Neutrophil (primary cell): ENCODE measurements at regions not wholly inside any gene's neighbourhood (a gene's known extent, or its start where the extent isn't known, plus 50 kb on each side); places are given as distances from the start of the nearest gene placed in this dataset.

ENCODE experiments used
- H3K27ac ChIP-seq: fragments of 200-600 bp; sonication (generic); 2 replicates; pipeline ENCODE4 v1.5.1; 2016; ENCODE audit warnings: mild to moderate bottlenecking, moderate library complexity
- H3K27me3 ChIP-seq: fragments of 200-600 bp; sonication (generic); 2 replicates; pipeline ENCODE4 v1.6.0; 2016; ENCODE audit warnings: mild to moderate bottlenecking
- H3K36me3 ChIP-seq: fragments of 200-600 bp; sonication (generic); 2 replicates; pipeline ENCODE4 v1.5.1; 2017
- H3K4me1 ChIP-seq, 2 experiments: fragments of 200-600 bp in 1 of 2; sonication (generic) in 1 of 2; 1 replicate in 1 of 2; 2 replicates in 1 of 2; pipeline versions ENCODE4 v1.5.1 to v1.6.1; 2013 to 2016; ENCODE audit warnings: low read depth in 1 of 2, low read length in 1 of 2, mild to moderate bottlenecking in 1 of 2, moderate library complexity in 1 of 2; ENCODE audit not compliant: control insufficient read depth in 1 of 2, insufficient read depth in 1 of 2
- H3K4me3 ChIP-seq, 2 experiments: fragments of 200-600 bp in 1 of 2; sonication (generic) in 1 of 2; 1 replicate in 1 of 2; 2 replicates in 1 of 2; pipeline ENCODE4 v1.5.1; 2013 to 2016; ENCODE audit warnings: low read depth in 1 of 2, low read length in 1 of 2, mild to moderate bottlenecking in 1 of 2, moderate library complexity in 1 of 2
- H3K9me3 ChIP-seq: fragments of 200-600 bp; sonication (generic); 2 replicates; pipeline ENCODE4 v1.5.1; 2016
- TF ChIP-seq, protein P1 (sequence below): fragments of 200-600 bp; sonication (generic); IDR thresholded peaks from 2 replicates; pipeline ENCODE4 v1.5.1; 2016; ENCODE audit warnings: antibody characterized with exemption

DNA sequence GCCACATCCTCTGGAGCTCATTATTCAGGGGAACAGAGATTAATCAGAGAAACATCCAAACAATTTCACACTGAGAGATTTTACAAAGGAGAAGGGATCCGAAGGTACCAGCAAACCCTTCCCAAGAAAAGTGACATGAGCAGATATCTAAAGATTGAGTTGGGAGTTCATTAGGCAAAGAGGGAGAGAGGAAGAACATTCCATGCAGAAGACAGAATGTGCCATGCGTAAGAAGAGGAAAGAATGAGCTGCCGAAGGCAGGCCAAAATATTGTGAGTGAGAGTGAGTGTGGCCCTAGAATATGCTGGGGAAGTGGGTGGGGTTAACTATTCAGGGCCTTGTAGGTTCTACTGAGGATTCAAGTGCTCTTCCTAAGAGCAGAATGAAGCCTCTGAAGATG lies 50.0 kb upstream of the LYVE1 start:
- peaks cover 65 to 70% of the 10 kb centered on the region in 2 experiments for H3K4me1 ChIP-seq
- H3K36me3 ChIP-seq = no peaks in the 10 kb centered on the region
- H3K27me3 ChIP-seq = no peaks in the 10 kb centered on the region
- no peak overlapping the region for H3K4me3 ChIP-seq
- H3K9me3 ChIP-seq = no peaks in the 10 kb centered on the region
- peak overlapping the region; percentile 67 for H3K27ac ChIP-seq
- TF ChIP-seq, protein P1, sequence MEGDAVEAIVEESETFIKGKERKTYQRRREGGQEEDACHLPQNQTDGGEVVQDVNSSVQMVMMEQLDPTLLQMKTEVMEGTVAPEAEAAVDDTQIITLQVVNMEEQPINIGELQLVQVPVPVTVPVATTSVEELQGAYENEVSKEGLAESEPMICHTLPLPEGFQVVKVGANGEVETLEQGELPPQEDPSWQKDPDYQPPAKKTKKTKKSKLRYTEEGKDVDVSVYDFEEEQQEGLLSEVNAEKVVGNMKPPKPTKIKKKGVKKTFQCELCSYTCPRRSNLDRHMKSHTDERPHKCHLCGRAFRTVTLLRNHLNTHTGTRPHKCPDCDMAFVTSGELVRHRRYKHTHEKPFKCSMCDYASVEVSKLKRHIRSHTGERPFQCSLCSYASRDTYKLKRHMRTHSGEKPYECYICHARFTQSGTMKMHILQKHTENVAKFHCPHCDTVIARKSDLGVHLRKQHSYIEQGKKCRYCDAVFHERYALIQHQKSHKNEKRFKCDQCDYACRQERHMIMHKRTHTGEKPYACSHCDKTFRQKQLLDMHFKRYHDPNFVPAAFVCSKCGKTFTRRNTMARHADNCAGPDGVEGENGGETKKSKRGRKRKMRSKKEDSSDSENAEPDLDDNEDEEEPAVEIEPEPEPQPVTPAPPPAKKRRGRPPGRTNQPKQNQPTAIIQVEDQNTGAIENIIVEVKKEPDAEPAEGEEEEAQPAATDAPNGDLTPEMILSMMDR = no peak
